Rectal smooth muscle tissue (tissue), 1 donor: ENCODE measurements at regions not wholly inside any gene's neighbourhood (a gene's known extent, or its start where the extent isn't known, plus 50 kb on each side); places are given as distances from the start of the nearest gene placed in this dataset.

Experiments
- H3K27ac ChIP-seq: one replicate; pipeline ENCODE4 v1.7.0; 2013; ENCODE audit warnings: low read depth, low read length, inconsistent platforms
- H3K27me3 ChIP-seq: one replicate; pipeline ENCODE4 v1.7.0; 2013; ENCODE audit warnings: low read length; ENCODE audit not compliant: control insufficient read depth, insufficient read depth
- H3K36me3 ChIP-seq: one replicate; pipeline ENCODE4 v1.7.0; 2013; ENCODE audit warnings: low read length; ENCODE audit not compliant: control insufficient read depth, insufficient read depth
- H3K4me1 ChIP-seq: one replicate; pipeline ENCODE4 v1.7.0; 2013; ENCODE audit warnings: low read length; ENCODE audit not compliant: control insufficient read depth, insufficient read depth
- H3K4me3 ChIP-seq: one replicate; pipeline ENCODE4 v1.7.0; 2013; ENCODE audit warnings: low read length
- H3K9ac ChIP-seq: one replicate; pipeline ENCODE4 v1.7.0; 2013; ENCODE audit warnings: low read length

GRCh38 chr2:51484605-51485004 is 452.7 kb upstream of the NRXN1 start:
- Histone ChIP-seq H3K4me1 (no peaks in the 10 kb centered on the region), H3K27ac (no peak overlapping the region), H3K27me3 (no peaks in the 10 kb centered on the region), H3K36me3 (no peaks in the 10 kb centered on the region), H3K4me3 (no peak overlapping the region), H3K9ac (no peak overlapping the region)

- no peaks in the 10 kb centered on the region for H3K27me3 ChIP-seq
- H3K4me3 ChIP-seq: no peak overlapping the region
- no peaks in the 10 kb centered on the region for H3K36me3 ChIP-seq
- no peak overlapping the region for H3K27ac ChIP-seq
- no peak overlapping the region for H3K9ac ChIP-seq
- no peaks in the 10 kb centered on the region for H3K4me1 ChIP-seq
Measured at GRCh38 chr2:51483720-51484119, 451.8 kb upstream of the NRXN1 start.

- H3K27ac ChIP-seq: no peak overlapping the region
- no peaks in the 10 kb centered on the region for H3K36me3 ChIP-seq
- no peak overlapping the region for H3K9ac ChIP-seq
- no peaks in the 10 kb centered on the region for H3K27me3 ChIP-seq
- H3K4me3 ChIP-seq: no peak overlapping the region
- no peaks in the 10 kb centered on the region for H3K4me1 ChIP-seq
Measured at GRCh38 chr2:51472783-51473182, 440.9 kb upstream of the NRXN1 start.

GRCh38 chr2:51472300-51472699 is 440.4 kb upstream of the NRXN1 start:
- H3K4me1 ChIP-seq: no peaks in the 10 kb centered on the region
- H3K9ac ChIP-seq: no peak overlapping the region
- H3K4me3 ChIP-seq: no peak overlapping the region
- H3K27me3 ChIP-seq: no peaks in the 10 kb centered on the region
- H3K27ac ChIP-seq: no peak overlapping the region
- no peaks in the 10 kb centered on the region for H3K36me3 ChIP-seq

- no peak overlapping the region for H3K9ac ChIP-seq
- no peak overlapping the region for H3K4me3 ChIP-seq
- H3K4me1 ChIP-seq: no peaks in the 10 kb centered on the region
Measured at GRCh38 chr2:51469102-51469501, 437.2 kb upstream of the NRXN1 start.

DNA sequence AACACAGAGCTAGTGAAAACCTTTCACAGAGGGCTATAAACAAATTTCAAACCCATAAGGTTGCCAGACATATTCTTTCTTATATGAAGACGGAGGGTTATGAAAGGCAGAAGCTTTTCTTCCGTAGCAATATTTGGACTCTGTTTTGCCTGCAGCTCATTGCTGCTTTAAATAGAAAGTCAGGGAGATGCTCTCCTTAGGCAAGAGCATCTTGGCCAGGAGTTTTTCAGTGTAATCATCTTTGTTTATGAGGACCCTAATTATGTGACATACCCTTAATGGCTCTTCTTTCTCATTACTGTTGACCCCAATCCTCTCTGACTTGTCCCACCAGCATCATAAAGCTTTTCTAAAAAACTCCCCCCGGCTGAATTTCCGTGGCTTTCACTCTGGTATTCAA is 433.4 kb upstream of the NRXN1 start:
- H3K36me3 ChIP-seq: no peaks in the 10 kb centered on the region
- H3K27me3 ChIP-seq: no peaks in the 10 kb centered on the region
- H3K4me1 ChIP-seq: no peaks in the 10 kb centered on the region
- H3K9ac ChIP-seq: no peak overlapping the region
- H3K27ac ChIP-seq: no peak overlapping the region
- no peak overlapping the region for H3K4me3 ChIP-seq

More at GRCh38 chr2:51469102-51469501, 437.2 kb upstream of the NRXN1 start:
- Histone ChIP-seq H3K27ac (no peak overlapping the region), H3K27me3 (no peaks in the 10 kb centered on the region), H3K36me3 (no peaks in the 10 kb centered on the region)

GRCh38 chr2:51454177-51454576 is 422.2 kb upstream of the NRXN1 start:
- H3K4me1 ChIP-seq: no peaks in the 10 kb centered on the region
- H3K9ac ChIP-seq: no peak overlapping the region
- H3K36me3 ChIP-seq: no peaks in the 10 kb centered on the region
- no peak overlapping the region for H3K4me3 ChIP-seq
- no peak overlapping the region for H3K27ac ChIP-seq
- no peaks in the 10 kb centered on the region for H3K27me3 ChIP-seq

DNA sequence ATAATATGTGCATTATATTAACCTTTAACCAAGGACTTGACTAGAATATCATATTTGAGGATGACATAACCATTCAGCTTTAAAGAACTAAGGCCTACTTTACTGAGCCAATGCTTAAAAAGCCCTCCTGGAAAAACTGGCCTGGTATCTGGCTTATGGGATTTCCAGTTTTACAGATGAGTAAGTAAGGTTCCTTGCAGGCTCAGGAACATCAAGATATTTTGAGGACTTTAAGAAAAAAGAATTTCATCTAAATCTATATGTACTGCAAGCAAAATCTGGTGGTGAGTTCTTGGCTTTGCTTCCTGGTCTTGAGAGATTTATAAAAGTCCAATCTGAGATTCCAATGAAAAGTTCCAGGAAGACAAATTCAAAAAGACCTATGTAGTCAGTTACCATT is 417.0 kb upstream of the NRXN1 start:
- Histone ChIP-seq H3K27me3 (no peaks in the 10 kb centered on the region), H3K27ac (no peak overlapping the region), H3K4me3 (no peak overlapping the region), H3K36me3 (no peaks in the 10 kb centered on the region), H3K4me1 (no peaks in the 10 kb centered on the region), H3K9ac (no peak overlapping the region)

- H3K4me1 ChIP-seq: no peaks in the 10 kb centered on the region
- H3K36me3 ChIP-seq: no peaks in the 10 kb centered on the region
- no peak overlapping the region for H3K9ac ChIP-seq
- no peak overlapping the region for H3K4me3 ChIP-seq
- no peak overlapping the region for H3K27ac ChIP-seq
- H3K27me3 ChIP-seq: no peaks in the 10 kb centered on the region
Measured at GRCh38 chr2:51441786-51442185, 409.9 kb upstream of the NRXN1 start.

- no peaks in the 10 kb centered on the region for H3K36me3 ChIP-seq
- no peak overlapping the region for H3K9ac ChIP-seq
- no peak overlapping the region for H3K27ac ChIP-seq
- no peak overlapping the region for H3K4me3 ChIP-seq
- no peaks in the 10 kb centered on the region for H3K4me1 ChIP-seq
- no peaks in the 10 kb centered on the region for H3K27me3 ChIP-seq
Measured at GRCh38 chr2:51424418-51424817, 392.5 kb upstream of the NRXN1 start.

GRCh38 chr2:51420511-51420910 is 388.6 kb upstream of the NRXN1 start:
- no peaks in the 10 kb centered on the region for H3K36me3 ChIP-seq
- no peaks in the 10 kb centered on the region for H3K4me1 ChIP-seq
- H3K27ac ChIP-seq: no peak overlapping the region
- H3K9ac ChIP-seq: no peak overlapping the region
- H3K4me3 ChIP-seq: no peak overlapping the region
- H3K27me3 ChIP-seq: no peaks in the 10 kb centered on the region

DNA sequence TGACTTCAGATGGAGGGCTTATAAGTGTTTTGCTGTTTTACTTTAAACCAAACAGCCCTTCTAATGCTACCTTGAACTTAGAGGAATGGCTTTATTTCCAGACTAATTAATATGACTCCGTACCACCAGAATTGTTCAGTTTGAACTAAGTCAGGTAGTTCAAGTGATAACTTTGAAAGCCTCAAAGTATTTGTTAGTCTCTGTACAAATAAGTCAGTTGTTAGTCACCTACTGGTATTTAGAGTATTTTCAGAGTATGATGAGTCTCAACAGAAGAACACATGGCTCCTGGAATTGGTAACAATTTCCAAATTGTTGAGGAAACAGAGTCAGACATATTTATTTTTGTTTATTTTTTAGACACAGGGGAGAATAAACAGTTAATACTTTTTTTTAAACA is 381.8 kb upstream of the NRXN1 start:
- H3K27me3 ChIP-seq: no peaks in the 10 kb centered on the region
- no peak overlapping the region for H3K27ac ChIP-seq
- no peaks in the 10 kb centered on the region for H3K36me3 ChIP-seq
- no peak overlapping the region for H3K9ac ChIP-seq
- H3K4me1 ChIP-seq: no peaks in the 10 kb centered on the region
- H3K4me3 ChIP-seq: no peak overlapping the region

DNA sequence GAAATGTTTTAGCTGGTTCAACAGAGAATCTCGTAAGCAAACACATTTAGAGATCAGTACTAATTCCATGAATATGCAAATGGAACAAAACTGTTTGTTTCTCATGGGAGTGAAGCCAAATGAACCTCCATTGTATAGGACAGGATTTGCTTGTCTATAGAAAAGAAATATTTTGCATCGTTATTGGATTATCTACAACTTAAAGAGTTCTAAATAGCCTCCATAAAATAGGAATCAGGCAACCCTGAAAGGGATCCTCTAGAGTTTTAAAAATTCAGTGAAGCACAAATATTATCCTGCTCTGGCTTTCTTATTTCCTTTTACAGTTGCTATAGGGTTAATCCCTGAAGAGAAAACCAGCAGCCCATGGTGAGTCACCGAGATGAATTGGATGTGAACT is 378.4 kb upstream of the NRXN1 start:
- Histone ChIP-seq H3K4me1 (no peaks in the 10 kb centered on the region), H3K27me3 (no peaks in the 10 kb centered on the region), H3K27ac (no peak overlapping the region), H3K9ac (no peak overlapping the region), H3K4me3 (no peak overlapping the region), H3K36me3 (no peaks in the 10 kb centered on the region)
